Suprapubic skin (tissue), 4 donors: ENCODE measurements at regions not wholly inside any gene's neighbourhood (a gene's known extent, or its start where the extent isn't known, plus 50 kb on each side); places are given as distances from the start of the nearest gene placed in this dataset.

Experiments
- EP300 ChIP-seq: sonication (generic); formaldehyde crosslinking; IDR thresholded peaks from one replicate; pipeline ENCODE4 v1.6.1; 2017; ENCODE audit warnings: antibody characterized with exemption
- POLR2AphosphoS5 ChIP-seq, 3 donors: sonication (generic); formaldehyde crosslinking; IDR thresholded peaks; one replicate each; pipeline ENCODE4 v1.6.1; 2017; ENCODE audit warnings: antibody characterized with exemption in 3 of 3

GRCh38 chr3:31117854-31118253 is 223.4 kb upstream of the GADL1 start:
- TF ChIP-seq POLR2AphosphoS5 (IDR thresholded peaks at IDR 0.05), result no peak
- TF ChIP-seq EP300, result no peak
